Adipocyte (in vitro differentiated cells): ENCODE measurements at regions not wholly inside any gene's neighbourhood (a gene's known extent, or its start where the extent isn't known, plus 50 kb on each side); places are given as distances from the start of the nearest gene placed in this dataset.
A peak's percentile ranks its signal among the peaks of the same experiment; 100 is the strongest.

Experiments
- DNase-seq: peaks from one replicate; pipeline ENCODE4 v3.0.0-alpha.2; 2015; ENCODE audit warnings: low read depth
- H3K27me3 ChIP-seq: replicated peaks from 2 replicates; pipeline ENCODE4 v1.7.0; 2013; ENCODE audit warnings: mild to moderate bottlenecking, low read length, moderate library complexity; ENCODE audit not compliant: control insufficient read depth, insufficient read depth
- H3K36me3 ChIP-seq: 2 replicates; pipeline ENCODE4 v1.7.0; 2013; ENCODE audit warnings: low read length, mild to moderate bottlenecking, moderate library complexity; ENCODE audit not compliant: control insufficient read depth, insufficient read depth, severe bottlenecking
- H3K4me1 ChIP-seq: 2 replicates; pipeline ENCODE4 v1.7.0; 2013; ENCODE audit warnings: mild to moderate bottlenecking, low read length, moderate library complexity; ENCODE audit not compliant: control insufficient read depth, insufficient read depth
- H3K4me3 ChIP-seq: 2 replicates; pipeline ENCODE4 v1.7.0; 2013; ENCODE audit warnings: mild to moderate bottlenecking, low read length, moderate library complexity
- H3K9ac ChIP-seq: 2 replicates; pipeline ENCODE4 v1.7.0; 2013; ENCODE audit warnings: mild to moderate bottlenecking, low read length, moderate library complexity
- H3K9me3 ChIP-seq: 2 replicates; pipeline ENCODE4 v1.7.0; 2013; ENCODE audit warnings: mild to moderate bottlenecking, low read length, moderate library complexity; ENCODE audit not compliant: control insufficient read depth

DNA sequence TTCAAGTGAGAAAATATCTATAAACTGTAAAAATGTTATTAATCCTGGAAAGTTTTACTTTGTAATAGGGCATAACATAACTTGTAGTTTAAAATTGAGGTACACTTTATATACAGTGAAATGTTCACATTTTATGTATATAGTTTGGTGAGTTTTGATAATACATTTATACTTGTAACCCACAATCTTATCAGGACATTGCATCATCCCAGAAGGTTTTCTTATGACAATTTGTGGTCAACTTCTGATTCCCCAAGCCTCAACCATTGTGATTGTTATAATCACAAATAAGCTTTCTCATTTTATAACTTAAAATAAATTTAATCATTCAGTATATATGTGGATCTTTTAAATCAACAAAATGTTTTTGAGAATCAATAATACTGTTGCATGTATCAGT is 151.1 kb downstream of the TFPI2 start:
- H3K4me1 ChIP-seq, result peaks cover 2% of the 10 kb centered on the region
- no peaks in the 10 kb centered on the region for H3K36me3 ChIP-seq
- H3K9ac ChIP-seq, result no peak overlapping the region
- H3K9me3 ChIP-seq, result no peaks in the 10 kb centered on the region
- H3K27me3 ChIP-seq, result no peaks in the 10 kb centered on the region
- DNase-seq, result no peak
- H3K4me3 ChIP-seq, result no peak overlapping the region

DNA sequence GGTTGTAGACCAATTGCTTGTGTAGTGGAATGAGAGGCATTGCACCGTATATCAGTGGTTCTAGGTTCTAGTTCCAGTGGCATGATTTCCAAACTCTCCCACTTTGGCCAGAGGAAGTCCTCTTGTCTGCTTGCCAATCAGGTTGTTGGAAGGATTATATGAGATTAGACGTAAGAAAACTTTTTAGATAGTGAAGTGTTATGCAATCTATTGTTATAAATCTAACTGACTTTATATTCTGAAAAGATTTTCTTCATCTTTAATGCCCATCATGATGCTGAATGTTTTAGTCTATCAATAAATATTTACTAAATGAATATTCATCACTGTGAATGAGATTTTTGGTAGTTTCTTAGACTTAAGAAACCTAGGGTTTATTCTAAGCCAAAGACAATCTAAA is 152.6 kb downstream of the TFPI2 start:
- Histone ChIP-seq H3K4me3 (no peak overlapping the region), H3K9me3 (no peaks in the 10 kb centered on the region), H3K9ac (no peak overlapping the region), H3K4me1 (peaks cover 2% of the 10 kb centered on the region), H3K36me3 (no peaks in the 10 kb centered on the region), H3K27me3 (no peaks in the 10 kb centered on the region)
- DNase-seq, result no peak

DNA sequence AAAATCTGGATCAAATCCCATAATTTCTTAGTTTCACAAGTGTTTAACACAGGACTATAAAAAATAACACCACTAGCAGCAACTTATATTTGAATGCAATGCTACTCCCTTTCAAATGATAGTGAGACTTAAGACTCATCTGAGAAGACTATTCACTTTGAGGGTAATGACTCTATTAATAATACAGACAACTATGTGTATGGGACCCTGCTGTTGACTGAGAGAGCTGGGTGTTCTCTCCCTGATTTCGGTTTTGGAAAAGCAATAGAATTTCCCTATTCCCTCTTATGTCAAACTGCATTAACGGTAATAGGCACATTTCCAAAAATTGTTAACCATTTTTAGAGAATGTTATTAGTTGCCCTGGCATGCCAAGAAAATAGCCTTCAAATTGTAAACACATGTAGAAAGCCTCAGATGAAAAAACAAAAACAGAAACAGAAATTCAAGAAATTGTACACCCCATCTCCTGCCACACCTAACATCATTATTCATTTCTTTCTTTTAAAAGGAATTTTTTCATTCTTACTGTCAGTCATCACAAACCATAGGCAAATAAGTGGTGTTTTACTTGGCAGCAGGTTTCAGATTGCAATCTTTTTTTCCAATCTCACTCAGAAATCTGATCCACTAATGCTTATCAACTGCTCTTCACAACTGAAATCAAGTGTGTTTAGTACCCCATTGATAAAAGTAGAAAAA is 153.7 kb downstream of the TFPI2 start:
- Histone ChIP-seq H3K36me3 (no peaks in the 10 kb centered on the region), H3K4me1 (peaks cover 2% of the 10 kb centered on the region), H3K9me3 (peaks cover 3% of the 10 kb centered on the region), H3K4me3 (no peak overlapping the region), H3K9ac (no peak overlapping the region), H3K27me3 (no peaks in the 10 kb centered on the region)
- no peak for DNase-seq

DNA sequence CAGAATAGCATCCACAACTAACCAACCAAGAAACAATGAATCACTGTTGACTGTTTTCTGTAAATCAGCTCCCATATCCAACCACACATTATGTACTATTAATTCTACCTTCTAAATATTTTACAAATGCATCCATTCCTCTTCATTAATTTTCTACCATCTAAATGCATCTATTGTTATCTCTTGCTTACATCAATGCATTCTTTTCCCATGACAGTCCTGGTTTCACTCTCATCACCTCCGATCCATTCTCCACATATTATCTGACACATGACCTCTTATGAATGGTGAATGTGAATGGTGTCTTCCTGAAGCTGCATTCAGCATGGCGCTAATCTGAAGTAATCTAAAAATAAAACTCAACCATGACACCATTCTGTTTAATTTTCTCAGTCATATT is 153.8 kb upstream of the CALCR start:
- H3K36me3 ChIP-seq, result no peaks in the 10 kb centered on the region
- no peak for DNase-seq
- no peak overlapping the region for H3K9ac ChIP-seq
- H3K4me1 ChIP-seq, result no peaks in the 10 kb centered on the region
- peaks cover 3% of the 10 kb centered on the region for H3K9me3 ChIP-seq
- no peak overlapping the region for H3K4me3 ChIP-seq
- H3K27me3 ChIP-seq, result peaks cover 4% of the 10 kb centered on the region

DNA sequence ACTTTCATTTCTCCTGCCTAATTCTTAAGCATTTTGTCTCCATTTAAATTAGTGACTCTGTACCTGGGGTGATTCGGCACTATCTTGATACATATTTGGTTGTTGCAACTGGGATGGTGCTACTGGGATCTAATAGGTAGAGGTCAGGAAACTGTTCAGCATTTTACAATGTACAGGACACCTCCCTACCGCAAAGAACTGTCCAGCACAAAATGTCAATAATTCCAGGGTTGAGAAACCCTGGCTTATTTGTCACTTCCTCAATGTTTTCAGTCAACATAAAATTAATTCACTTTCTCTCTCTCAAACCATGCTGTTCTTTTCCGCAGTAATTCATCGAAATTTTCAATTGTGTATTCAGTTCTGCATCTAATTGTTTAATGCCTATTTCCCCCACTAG is 151.4 kb upstream of the CALCR start:
- H3K4me1 ChIP-seq, result no peaks in the 10 kb centered on the region
- no peak overlapping the region for H3K9ac ChIP-seq
- no peak overlapping the region for H3K4me3 ChIP-seq
- peaks cover 4% of the 10 kb centered on the region for H3K27me3 ChIP-seq
- H3K36me3 ChIP-seq, result no peaks in the 10 kb centered on the region
- no peak for DNase-seq
- no peaks in the 10 kb centered on the region for H3K9me3 ChIP-seq

DNA sequence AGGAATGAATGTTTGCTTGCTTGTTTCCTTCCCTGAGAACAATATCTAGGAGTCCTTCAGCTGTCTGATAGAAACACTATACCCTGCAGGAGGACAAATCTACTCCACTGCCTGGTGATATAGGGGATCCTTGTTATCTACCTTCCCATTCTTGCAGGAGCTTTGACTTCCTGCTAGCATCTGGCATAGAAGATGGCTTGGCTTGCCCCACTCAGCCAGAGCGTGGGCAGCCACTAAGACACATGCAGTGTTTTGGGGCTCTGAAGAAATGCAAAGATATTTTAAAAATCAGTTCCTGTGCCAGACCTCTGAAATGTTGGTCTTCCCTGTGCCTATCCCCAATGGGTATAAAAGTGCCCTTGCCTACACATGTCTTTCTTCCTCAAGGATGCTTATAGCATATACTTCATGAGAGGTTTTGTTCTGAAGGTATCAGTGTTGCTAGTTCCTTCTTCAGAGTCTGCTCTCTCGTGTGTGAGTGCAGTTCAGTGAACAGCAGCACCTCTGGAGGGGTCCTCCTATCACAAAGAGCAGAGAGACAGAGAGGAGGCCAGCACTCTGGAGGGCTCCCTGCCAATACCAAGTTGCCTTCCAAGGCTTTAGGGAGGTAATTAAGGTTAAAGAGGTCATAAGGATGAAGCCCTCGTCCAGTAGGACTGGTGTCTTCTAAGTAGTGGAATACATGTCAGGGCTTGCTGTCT is 149.1 kb upstream of the CALCR start:
- Histone ChIP-seq H3K4me1 (peaks cover 12% of the 10 kb centered on the region), H3K27me3 (peaks cover 4% of the 10 kb centered on the region), H3K9ac (no peak overlapping the region), H3K36me3 (no peaks in the 10 kb centered on the region), H3K9me3 (no peaks in the 10 kb centered on the region), H3K4me3 (no peak overlapping the region)
- no peak for DNase-seq

DNA sequence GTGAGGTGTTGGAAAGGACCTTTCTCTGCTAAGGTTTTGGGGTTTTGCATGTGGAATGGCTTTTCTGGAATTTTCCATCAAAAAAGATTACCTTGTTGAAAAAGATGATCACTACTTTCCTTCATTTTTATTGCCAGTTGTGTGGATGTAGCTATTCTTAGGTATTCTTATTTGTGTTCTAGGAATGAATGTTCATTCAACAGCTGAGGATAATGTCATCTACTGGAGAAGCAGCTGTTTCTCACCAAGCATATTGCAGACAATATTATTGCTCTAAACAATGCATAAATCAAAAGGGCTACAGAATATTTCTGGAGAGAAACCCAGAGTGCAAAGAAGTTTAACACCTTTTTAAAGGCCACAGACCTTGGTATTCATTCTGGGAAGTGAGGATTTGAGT is 145.6 kb upstream of the CALCR start:
- no peak overlapping the region for H3K4me3 ChIP-seq
- H3K4me1 ChIP-seq, result peaks cover 29% of the 10 kb centered on the region
- no peaks in the 10 kb centered on the region for H3K9me3 ChIP-seq
- DNase-seq, result no peak
- no peak overlapping the region for H3K9ac ChIP-seq
- no peaks in the 10 kb centered on the region for H3K27me3 ChIP-seq
- no peaks in the 10 kb centered on the region for H3K36me3 ChIP-seq

DNA sequence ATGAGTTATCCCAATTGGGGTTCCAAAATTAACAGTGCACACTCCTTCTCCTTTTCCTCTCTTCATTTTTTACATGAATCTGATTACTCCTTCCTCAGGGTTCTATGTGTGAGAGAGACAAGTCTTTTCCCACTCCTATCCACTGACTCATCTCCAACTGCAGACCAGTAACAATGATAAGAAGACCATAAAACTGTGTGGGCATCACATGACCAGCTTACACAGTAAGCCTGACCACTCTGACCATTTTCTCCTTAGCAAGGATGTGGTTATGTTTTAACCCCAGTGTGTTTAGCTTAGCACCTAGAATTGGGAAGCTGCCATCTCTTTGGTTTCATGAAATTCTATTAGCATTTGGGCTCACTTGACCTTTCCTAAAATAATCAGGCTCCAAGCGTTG is 145.0 kb upstream of the CALCR start:
- H3K4me1 ChIP-seq, result peaks cover 29% of the 10 kb centered on the region
- no peak overlapping the region for H3K4me3 ChIP-seq
- no peak overlapping the region for H3K9ac ChIP-seq
- no peaks in the 10 kb centered on the region for H3K36me3 ChIP-seq
- DNase-seq, result no peak
- H3K9me3 ChIP-seq, result no peaks in the 10 kb centered on the region
- no peaks in the 10 kb centered on the region for H3K27me3 ChIP-seq

DNA sequence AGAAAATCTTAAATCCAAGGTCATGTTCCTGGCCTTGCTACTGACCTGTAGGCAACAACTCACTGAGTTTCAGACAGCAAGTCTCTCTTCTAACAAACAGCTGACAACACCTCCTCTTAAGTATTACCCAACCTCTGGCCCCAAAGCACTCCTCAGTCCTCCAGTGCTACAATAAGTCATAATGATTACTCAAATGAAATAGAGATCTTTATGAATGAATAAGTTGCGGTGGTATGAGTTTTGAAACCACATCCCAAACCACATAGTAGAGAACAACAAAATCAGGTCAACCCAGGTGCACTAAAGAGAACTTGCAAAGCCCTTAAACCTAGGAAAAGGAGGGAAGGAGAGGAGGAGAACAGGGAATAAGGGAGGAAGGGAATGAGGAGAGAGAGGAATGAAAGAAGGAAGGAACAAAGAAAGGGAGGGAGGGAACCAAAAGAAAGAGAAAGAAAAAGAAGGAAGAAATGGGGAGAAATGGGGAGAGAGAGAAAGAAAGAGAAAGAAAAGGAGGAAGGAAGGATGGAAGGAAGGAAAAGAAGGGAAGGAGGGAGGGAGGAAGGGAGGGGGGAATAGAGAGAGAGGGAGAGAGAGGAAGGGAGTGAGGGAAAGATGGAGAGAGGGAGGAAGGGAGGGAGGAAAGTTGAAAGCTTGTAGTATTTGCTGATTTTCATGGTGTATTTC is 142.8 kb upstream of the CALCR start:
- Histone ChIP-seq H3K36me3 (no peaks in the 10 kb centered on the region), H3K27me3 (no peaks in the 10 kb centered on the region), H3K4me3 (no peak overlapping the region), H3K9me3 (no peaks in the 10 kb centered on the region), H3K9ac (no peak overlapping the region), H3K4me1 (peaks cover 29% of the 10 kb centered on the region)
- no peak for DNase-seq

DNA sequence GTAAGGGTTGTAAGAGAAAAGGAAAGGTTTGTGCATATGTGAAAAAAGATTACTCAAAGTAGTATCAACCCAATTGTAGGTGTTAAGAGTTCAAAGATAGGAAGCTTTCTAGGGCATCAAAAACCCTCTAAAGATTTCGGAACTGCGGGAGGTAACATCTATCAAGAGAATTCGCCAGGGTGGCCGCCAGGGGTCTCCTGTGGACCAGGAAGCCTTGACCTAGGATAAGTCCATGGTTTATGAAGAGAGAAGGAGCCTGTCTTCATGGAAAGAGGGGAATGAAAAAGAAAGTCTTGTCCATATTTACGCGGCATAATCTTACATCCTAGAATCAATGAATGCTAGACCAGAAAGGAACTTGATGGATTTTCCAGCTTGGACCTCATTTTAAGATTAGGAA is 140.7 kb upstream of the CALCR start:
- Histone ChIP-seq H3K27me3 (peaks cover 3% of the 10 kb centered on the region), H3K9ac (no peak overlapping the region), H3K9me3 (no peaks in the 10 kb centered on the region), H3K4me1 (peaks cover 29% of the 10 kb centered on the region), H3K4me3 (no peak overlapping the region), H3K36me3 (no peaks in the 10 kb centered on the region)
- peak; percentile 59 for DNase-seq

DNA sequence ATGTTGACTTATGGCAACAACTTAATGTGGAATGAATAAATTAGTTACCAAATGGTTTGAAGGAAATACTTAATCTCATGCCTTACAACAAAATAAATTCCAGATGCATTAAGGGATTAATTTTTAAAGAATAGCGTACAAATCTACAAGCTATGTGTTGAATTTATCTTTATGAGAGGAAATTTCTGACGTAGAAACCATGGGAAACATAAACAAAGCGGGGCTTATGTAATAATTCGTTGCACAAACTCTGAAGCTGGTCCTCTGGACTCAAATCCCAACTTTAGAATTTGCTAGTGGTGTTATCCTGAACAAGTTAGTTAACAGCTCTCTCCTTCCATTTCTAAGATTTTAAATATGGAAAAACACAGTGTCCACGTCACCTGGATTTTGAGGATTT is 137.4 kb upstream of the CALCR start:
- H3K36me3 ChIP-seq, result no peaks in the 10 kb centered on the region
- no peaks in the 10 kb centered on the region for H3K9me3 ChIP-seq
- H3K4me3 ChIP-seq, result no peak overlapping the region
- no peak overlapping the region for H3K9ac ChIP-seq
- peaks cover 2% of the 10 kb centered on the region for H3K4me1 ChIP-seq
- no peak for DNase-seq
- peaks cover 3% of the 10 kb centered on the region for H3K27me3 ChIP-seq
